IPS-15b (cell line): ENCODE measurements at regions not wholly inside any gene's neighbourhood (a gene's known extent, or its start where the extent isn't known, plus 50 kb on each side); places are given as distances from the start of the nearest gene placed in this dataset.

ENCODE experiments used
- H3K27me3 ChIP-seq: one replicate; pipeline ENCODE4 v1.6.1; 2013; ENCODE audit warnings: low read length; ENCODE audit not compliant: control insufficient read depth, insufficient read depth
- H3K36me3 ChIP-seq: one replicate; pipeline ENCODE4 v1.6.1; 2013; ENCODE audit warnings: low read length; ENCODE audit not compliant: control insufficient read depth, insufficient read depth
- H3K4me1 ChIP-seq: one replicate; pipeline ENCODE4 v1.6.1; 2013; ENCODE audit warnings: mild to moderate bottlenecking, low read length; ENCODE audit not compliant: control insufficient read depth, insufficient read depth
- H3K4me3 ChIP-seq: one replicate; pipeline ENCODE4 v1.5.1; 2013; ENCODE audit warnings: low read depth, low read length
- H3K9ac ChIP-seq: one replicate; pipeline ENCODE4 v1.6.1; 2013; ENCODE audit warnings: low read depth, mild to moderate bottlenecking, low read length
- H3K9me3 ChIP-seq: one replicate; pipeline ENCODE4 v1.6.1; 2013; ENCODE audit warnings: mild to moderate bottlenecking, low read length; ENCODE audit not compliant: control insufficient read depth, insufficient read depth

GRCh38 chr5:13251623-13252376 lies 692.7 kb downstream of the DNAH5 start:
- Histone ChIP-seq H3K36me3 (no peaks in the 10 kb centered on the region), H3K9me3 (no peaks in the 10 kb centered on the region), H3K4me1 (no peaks in the 10 kb centered on the region), H3K27me3 (no peaks in the 10 kb centered on the region), H3K4me3 (no peak overlapping the region), H3K9ac (peak overlapping the region; percentile 40)

GRCh38 chr5:13250464-13251291 lies 693.8 kb downstream of the DNAH5 start:
- Histone ChIP-seq H3K9me3 (no peaks in the 10 kb centered on the region), H3K4me3 (no peak overlapping the region), H3K9ac (no peak overlapping the region), H3K36me3 (no peaks in the 10 kb centered on the region), H3K4me1 (no peaks in the 10 kb centered on the region), H3K27me3 (no peaks in the 10 kb centered on the region)

- H3K27me3 ChIP-seq: no peaks in the 10 kb centered on the region
- H3K4me3 ChIP-seq: no peak overlapping the region
- no peaks in the 10 kb centered on the region for H3K9me3 ChIP-seq
- no peak overlapping the region for H3K9ac ChIP-seq
- H3K4me1 ChIP-seq: no peaks in the 10 kb centered on the region
- no peaks in the 10 kb centered on the region for H3K36me3 ChIP-seq
Measured at GRCh38 chr5:13249854-13250253, 694.6 kb downstream of the DNAH5 start.

GRCh38 chr5:13248253-13248652 lies 696.2 kb downstream of the DNAH5 start:
- no peaks in the 10 kb centered on the region for H3K9me3 ChIP-seq

GRCh38 chr5:13246053-13246452 lies 698.4 kb downstream of the DNAH5 start:
- no peaks in the 10 kb centered on the region for H3K4me1 ChIP-seq
- no peaks in the 10 kb centered on the region for H3K36me3 ChIP-seq
- no peaks in the 10 kb centered on the region for H3K9me3 ChIP-seq
- H3K4me3 ChIP-seq: no peak overlapping the region
- no peak overlapping the region for H3K9ac ChIP-seq
- no peaks in the 10 kb centered on the region for H3K27me3 ChIP-seq

More at GRCh38 chr5:13248253-13248652, 696.2 kb downstream of the DNAH5 start:
- Histone ChIP-seq H3K9ac (no peak overlapping the region), H3K4me1 (no peaks in the 10 kb centered on the region), H3K4me3 (no peak overlapping the region), H3K36me3 (no peaks in the 10 kb centered on the region), H3K27me3 (no peaks in the 10 kb centered on the region)

- Histone ChIP-seq H3K4me1 (no peaks in the 10 kb centered on the region), H3K4me3 (no peak overlapping the region), H3K36me3 (no peaks in the 10 kb centered on the region), H3K27me3 (no peaks in the 10 kb centered on the region), H3K9me3 (no peaks in the 10 kb centered on the region), H3K9ac (no peak overlapping the region)
Measured at GRCh38 chr5:13244151-13244550, 700.3 kb downstream of the DNAH5 start.

GRCh38 chr5:13227513-13227912 lies 717.0 kb downstream of the DNAH5 start:
- H3K4me1 ChIP-seq: no peaks in the 10 kb centered on the region
- H3K9me3 ChIP-seq: no peaks in the 10 kb centered on the region
- no peak overlapping the region for H3K4me3 ChIP-seq
- no peak overlapping the region for H3K9ac ChIP-seq
- H3K27me3 ChIP-seq: no peaks in the 10 kb centered on the region
- H3K36me3 ChIP-seq: no peaks in the 10 kb centered on the region

- H3K36me3 ChIP-seq: no peaks in the 10 kb centered on the region
- no peaks in the 10 kb centered on the region for H3K4me1 ChIP-seq
- no peaks in the 10 kb centered on the region for H3K9me3 ChIP-seq
- H3K9ac ChIP-seq: no peak overlapping the region
- no peaks in the 10 kb centered on the region for H3K27me3 ChIP-seq
- no peak overlapping the region for H3K4me3 ChIP-seq
Measured at GRCh38 chr5:13218518-13218917, 726.0 kb downstream of the DNAH5 start.

- Histone ChIP-seq H3K4me3 (no peak overlapping the region), H3K9ac (no peak overlapping the region)
Measured at GRCh38 chr5:13217636-13218035, 726.9 kb downstream of the DNAH5 start.

GRCh38 chr5:13215806-13216205 lies 728.7 kb downstream of the DNAH5 start:
- H3K4me1 ChIP-seq: no peaks in the 10 kb centered on the region
- no peak overlapping the region for H3K4me3 ChIP-seq
- no peaks in the 10 kb centered on the region for H3K9me3 ChIP-seq
- no peaks in the 10 kb centered on the region for H3K36me3 ChIP-seq
- H3K9ac ChIP-seq: no peak overlapping the region
- no peaks in the 10 kb centered on the region for H3K27me3 ChIP-seq

More at GRCh38 chr5:13217636-13218035, 726.9 kb downstream of the DNAH5 start:
- Histone ChIP-seq H3K27me3 (no peaks in the 10 kb centered on the region), H3K36me3 (no peaks in the 10 kb centered on the region), H3K4me1 (no peaks in the 10 kb centered on the region), H3K9me3 (no peaks in the 10 kb centered on the region)

- Histone ChIP-seq H3K4me1 (no peaks in the 10 kb centered on the region), H3K9ac (no peak overlapping the region), H3K27me3 (no peaks in the 10 kb centered on the region), H3K36me3 (no peaks in the 10 kb centered on the region), H3K4me3 (no peak overlapping the region), H3K9me3 (no peaks in the 10 kb centered on the region)
Measured at GRCh38 chr5:13215370-13215769, 729.1 kb downstream of the DNAH5 start.

GRCh38 chr5:13214182-13214581 lies 730.3 kb downstream of the DNAH5 start:
- Histone ChIP-seq H3K4me3 (no peak overlapping the region), H3K9me3 (no peaks in the 10 kb centered on the region), H3K9ac (no peak overlapping the region), H3K36me3 (no peaks in the 10 kb centered on the region), H3K27me3 (no peaks in the 10 kb centered on the region), H3K4me1 (no peaks in the 10 kb centered on the region)
